AG20443 (cell line): ENCODE measurements at regions not wholly inside any gene's neighbourhood (a gene's known extent, or its start where the extent isn't known, plus 50 kb on each side); places are given as distances from the start of the nearest gene placed in this dataset.

Experiments
- DNase-seq: peaks from one replicate; pipeline ENCODE4 v3.0.0; 2012; ENCODE audit warnings: low spot score, mixed read lengths

- no peak for DNase-seq
These were observed 95.4 kb upstream of the CYP1B1 start for GRCh38 chr2:38171208-38171855.

- DNase-seq = no peak
These were observed 94.8 kb upstream of the CYP1B1 start for GRCh38 chr2:38170733-38171132.

- no peak for DNase-seq
These were observed 94.1 kb upstream of the CYP1B1 start for GRCh38 chr2:38170067-38170466.

- DNase-seq = peak; percentile 44
These were observed 92.9 kb upstream of the CYP1B1 start for GRCh38 chr2:38168710-38169480.

- DNase-seq = no peak
These were observed 92.0 kb upstream of the CYP1B1 start for GRCh38 chr2:38167968-38168350.

- no peak for DNase-seq
These were observed 89.7 kb upstream of the CYP1B1 start for GRCh38 chr2:38165698-38166097.

- DNase-seq = no peak
These were observed 88.9 kb upstream of the CYP1B1 start for GRCh38 chr2:38164881-38165280.

- DNase-seq = no peak
These were observed 87.6 kb upstream of the CYP1B1 start for GRCh38 chr2:38163579-38163978.

- DNase-seq = no peak
These were observed 87.1 kb upstream of the CYP1B1 start for GRCh38 chr2:38163006-38163405.

GRCh38 chr2:38160516-38160915 is 84.6 kb upstream of the CYP1B1 start:
- DNase-seq = no peak

- DNase-seq = no peak
These were observed 83.6 kb upstream of the CYP1B1 start for GRCh38 chr2:38159597-38159996.

GRCh38 chr2:38159191-38159590 is 83.2 kb upstream of the CYP1B1 start:
- no peak for DNase-seq

- no peak for DNase-seq
These were observed 82.6 kb upstream of the CYP1B1 start for GRCh38 chr2:38158378-38159118.

GRCh38 chr2:38156436-38156835 is 80.5 kb upstream of the CYP1B1 start:
- no peak for DNase-seq

GRCh38 chr2:38155015-38155414 is 79.1 kb upstream of the CYP1B1 start:
- no peak for DNase-seq

- no peak for DNase-seq
These were observed 78.4 kb upstream of the CYP1B1 start for GRCh38 chr2:38154395-38154794.

GRCh38 chr2:38153476-38154135 is 77.7 kb upstream of the CYP1B1 start:
- DNase-seq = no peak

- DNase-seq = no peak
These were observed 77.0 kb upstream of the CYP1B1 start for GRCh38 chr2:38152913-38153312.

- DNase-seq = no peak
These were observed 76.1 kb upstream of the CYP1B1 start for GRCh38 chr2:38152035-38152434.

GRCh38 chr2:38149531-38149930 is 73.6 kb upstream of the CYP1B1 start:
- no peak for DNase-seq

- DNase-seq = no peak
These were observed 72.5 kb upstream of the CYP1B1 start for GRCh38 chr2:38148501-38148900.

GRCh38 chr2:38147333-38148121 is 71.6 kb upstream of the CYP1B1 start:
- no peak for DNase-seq
